B cell (primary cell): ENCODE measurements at regions not wholly inside any gene's neighbourhood (a gene's known extent, or its start where the extent isn't known, plus 50 kb on each side); places are given as distances from the start of the nearest gene placed in this dataset.

Source experiments
- ATAC-seq: fragments of 200-7000 bp; cut with Tn5 transposase; one replicate; pipeline ENCODE4 v1.10.0; 2021; ENCODE audit warnings: low read depth, mild to moderate bottlenecking, moderate number of reproducible peaks, moderate library complexity
- CTCF ChIA-PET: fragments of 350-600 bp; sonication (Branson Sonifier 250); formaldehyde crosslinking; loops from one replicate; lab custom pipeline; 2021; ENCODE audit warnings: antibody characterized with exemption, inconsistent platforms; lab: Charles Lee
- POLR2A ChIA-PET: fragments of 350-600 bp; sonication (Branson Sonifier 250); formaldehyde crosslinking; loops from one replicate; lab custom pipeline; 2021; ENCODE audit warnings: antibody characterized with exemption; lab: Charles Lee
- DNase-seq: peaks from one replicate; pipeline ENCODE4 v3.0.0; 2013
- H2AFZ ChIP-seq: 2 replicates; pipeline ENCODE4 v1.6.1; 2012; ENCODE audit warnings: mild to moderate bottlenecking, low read depth, low read length; ENCODE audit not compliant: insufficient read depth, poor library complexity, severe bottlenecking
- H3K27ac ChIP-seq, 2 donors: 1 replicate in 1 of 2; 2 replicates in 1 of 2; pipeline ENCODE4 v1.5.1; 2012 to 2013; ENCODE audit warnings: low read length in 2 of 2, mild to moderate bottlenecking in 2 of 2, moderate library complexity in 1 of 2
- H3K27me3 ChIP-seq, 4 experiments: fragments of 200-600 bp in 1 of 4; sonication (generic) in 1 of 4; replicated peaks in 1 of 4; 1 replicate in 2 of 4; 2 replicates in 2 of 4; pipeline versions ENCODE4 v1.6.1 to v1.7.0; 2013 to 2016; ENCODE audit warnings: low read length in 3 of 4, mild to moderate bottlenecking in 2 of 4, mixed read lengths in 1 of 4, moderate library complexity in 1 of 4; ENCODE audit not compliant: insufficient read depth in 4 of 4, control insufficient read depth in 3 of 4; ENCODE audit errors: control extremely low read depth in 1 of 4
- H3K36me3 ChIP-seq, 2 experiments: replicated peaks in 1 of 2; 1 replicate in 1 of 2; 2 replicates in 1 of 2; pipeline versions ENCODE4 v1.6.1 to v1.7.1; 2013; ENCODE audit warnings: low read length in 1 of 2; ENCODE audit not compliant: insufficient read depth in 2 of 2, control insufficient read depth in 1 of 2; ENCODE audit errors: control extremely low read depth in 1 of 2, extremely low read depth in 1 of 2
- H3K4me1 ChIP-seq, 2 donors: fragments of 200-600 bp in 1 of 2; sonication (generic) in 1 of 2; 1 replicate in 1 of 2; 2 replicates in 1 of 2; pipeline versions ENCODE4 v1.5.1 to v1.6.1; 2013 to 2017; ENCODE audit warnings: low read length in 2 of 2; ENCODE audit not compliant: control insufficient read depth in 2 of 2, insufficient read depth in 2 of 2
- H3K4me2 ChIP-seq: replicated peaks from 2 replicates; pipeline ENCODE3; 2012; ENCODE audit warnings: mild to moderate bottlenecking, low read depth, low read length; ENCODE audit not compliant: poor library complexity, severe bottlenecking
- H3K4me3 ChIP-seq, 5 experiments: fragments of 200-600 bp in 1 of 5; sonication (generic) in 1 of 5; 1 replicate in 3 of 5; 2 replicates in 2 of 5; pipeline versions ENCODE4 v1.5.1 to v1.7.0; 2011 to 2016; ENCODE audit warnings: low read length in 4 of 5, mild to moderate bottlenecking in 4 of 5, low read depth in 2 of 5, control low read depth in 1 of 5, moderate library complexity in 1 of 5; ENCODE audit not compliant: insufficient read depth in 1 of 5; ENCODE audit errors: control extremely low read depth in 1 of 5, extremely low read depth in 1 of 5
- H3K79me2 ChIP-seq: fragments of 200-600 bp; sonication (generic); one replicate; pipeline ENCODE4 v1.6.0; 2016; ENCODE audit warnings: low read length; ENCODE audit not compliant: control insufficient read depth, insufficient read depth
- H3K9ac ChIP-seq: fragments of 200-600 bp; sonication (generic); 2 replicates; pipeline ENCODE4 v1.6.1; 2017; ENCODE audit warnings: mild to moderate bottlenecking, low read length, moderate library complexity
- H3K9me3 ChIP-seq, 3 donors: one replicate each; pipeline versions ENCODE4 v1.6.1 to v1.7.1; 2013; ENCODE audit warnings: low read length in 2 of 3; ENCODE audit not compliant: control insufficient read depth in 2 of 3, insufficient read depth in 1 of 3; ENCODE audit errors: control extremely low read depth in 1 of 3
- H4K20me1 ChIP-seq: 2 replicates; pipeline ENCODE4 v1.6.0; 2012; ENCODE audit warnings: mild to moderate bottlenecking, low read length; ENCODE audit not compliant: insufficient read depth, control insufficient read depth, poor library complexity, severe bottlenecking
- H3K27ac Mint-ChIP-seq: one replicate; pipeline ENCODE4 v1.8.0; 2021; ENCODE audit warnings: mixed read lengths
- H3K27me3 Mint-ChIP-seq: one replicate; pipeline ENCODE4 v1.8.0; 2021; ENCODE audit warnings: mixed read lengths
- H3K4me1 Mint-ChIP-seq: one replicate; pipeline ENCODE4 v1.8.0; 2021; ENCODE audit warnings: mixed read lengths
- H3K4me3 Mint-ChIP-seq: one replicate; pipeline ENCODE4 v1.8.0; 2021; ENCODE audit warnings: mixed read lengths
- H3K9me3 Mint-ChIP-seq: one replicate; pipeline ENCODE4 v1.8.0; 2022; ENCODE audit warnings: mixed read lengths; ENCODE audit not compliant: insufficient read depth
- EZH2 ChIP-seq: IDR thresholded peaks from 2 replicates; pipeline ENCODE4 v1.6.1; 2012; ENCODE audit warnings: borderline replicate concordance, low read depth, mild to moderate bottlenecking, moderate library complexity, low read length; ENCODE audit not compliant: insufficient read depth, poor library complexity, severe bottlenecking
- WGBS: methylation state at CpG from one replicate; pipeline ENCODE4 v1.1.5; 2013; ENCODE audit warnings: missing lambda C conversion rate; ENCODE audit not compliant: insufficient coverage; 5-methylcytosine and 5-hydroxymethylcytosine counted together
- intact Hi-C: fragments of 100-400 bp; cut with micrococcal nuclease; formaldehyde crosslinking; loops from one replicate; pipeline ENCODE4 v1.10.0; 2022
- TF ChIP-seq, protein P1 (sequence below): fragments of 200-600 bp; IDR thresholded peaks from one replicate; pipeline ENCODE4 v1.8.0; 2022; ENCODE audit warnings: antibody characterized with exemption, mild to moderate bottlenecking

DNA sequence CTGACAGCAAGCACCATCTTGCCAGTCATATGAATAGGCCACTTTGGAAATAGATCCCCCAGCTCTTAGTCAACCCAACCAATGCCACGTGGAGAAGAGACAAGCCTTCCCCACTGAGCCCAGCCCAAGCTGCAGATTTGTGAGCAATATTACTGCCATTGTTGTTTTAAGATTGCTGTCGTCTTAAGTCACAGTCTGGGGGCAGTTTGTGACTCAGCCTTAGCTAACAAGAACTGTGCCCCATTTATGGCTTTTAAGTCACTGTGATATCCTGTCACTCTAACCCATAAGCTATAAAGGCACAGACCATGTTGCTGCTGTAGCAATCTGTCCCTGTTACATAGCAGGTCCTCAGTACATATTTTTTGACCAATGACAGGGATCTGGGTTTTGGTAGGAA lies 464.2 kb downstream of the MED13L start:
- DNase-seq (no peak), ATAC-seq (no peak)
- no peak overlapping the region for H3K4me2 ChIP-seq
- H3K9me3 Mint-ChIP-seq: peaks cover 2% of the 10 kb centered on the region
- no peak overlapping the region for H3K27ac Mint-ChIP-seq
- no peaks in the 10 kb centered on the region for H3K4me1 ChIP-seq
- intact Hi-C loops: no loop called here
- no peak overlapping the region for H3K4me3 ChIP-seq
- H3K4me3 Mint-ChIP-seq: no peak overlapping the region
- no peak overlapping the region for H2AFZ ChIP-seq
- ChIA-PET CTCF (no interaction called here), POLR2A (no interaction called here)
- H3K4me1 Mint-ChIP-seq: no peaks in the 10 kb centered on the region
- H3K79me2 ChIP-seq: no peaks in the 10 kb centered on the region
- no peak overlapping the region for H3K27ac ChIP-seq
- H4K20me1 ChIP-seq: no peaks in the 10 kb centered on the region
- H3K36me3 ChIP-seq: no peaks in the 10 kb centered on the region
- no peak overlapping the region for H3K9ac ChIP-seq
- 92% methylated on average over 2 of the region's 2 CpGs for WGBS
- TF ChIP-seq, protein P1, sequence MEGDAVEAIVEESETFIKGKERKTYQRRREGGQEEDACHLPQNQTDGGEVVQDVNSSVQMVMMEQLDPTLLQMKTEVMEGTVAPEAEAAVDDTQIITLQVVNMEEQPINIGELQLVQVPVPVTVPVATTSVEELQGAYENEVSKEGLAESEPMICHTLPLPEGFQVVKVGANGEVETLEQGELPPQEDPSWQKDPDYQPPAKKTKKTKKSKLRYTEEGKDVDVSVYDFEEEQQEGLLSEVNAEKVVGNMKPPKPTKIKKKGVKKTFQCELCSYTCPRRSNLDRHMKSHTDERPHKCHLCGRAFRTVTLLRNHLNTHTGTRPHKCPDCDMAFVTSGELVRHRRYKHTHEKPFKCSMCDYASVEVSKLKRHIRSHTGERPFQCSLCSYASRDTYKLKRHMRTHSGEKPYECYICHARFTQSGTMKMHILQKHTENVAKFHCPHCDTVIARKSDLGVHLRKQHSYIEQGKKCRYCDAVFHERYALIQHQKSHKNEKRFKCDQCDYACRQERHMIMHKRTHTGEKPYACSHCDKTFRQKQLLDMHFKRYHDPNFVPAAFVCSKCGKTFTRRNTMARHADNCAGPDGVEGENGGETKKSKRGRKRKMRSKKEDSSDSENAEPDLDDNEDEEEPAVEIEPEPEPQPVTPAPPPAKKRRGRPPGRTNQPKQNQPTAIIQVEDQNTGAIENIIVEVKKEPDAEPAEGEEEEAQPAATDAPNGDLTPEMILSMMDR: no peak
- no peak for TF ChIP-seq EZH2
- no peaks in the 10 kb centered on the region for H3K27me3 ChIP-seq
- H3K9me3 ChIP-seq: peaks cover 0 to 4% (median 0%) of the 10 kb centered on the region in 3 donors
- H3K27me3 Mint-ChIP-seq: peaks cover 22% of the 10 kb centered on the region

DNA sequence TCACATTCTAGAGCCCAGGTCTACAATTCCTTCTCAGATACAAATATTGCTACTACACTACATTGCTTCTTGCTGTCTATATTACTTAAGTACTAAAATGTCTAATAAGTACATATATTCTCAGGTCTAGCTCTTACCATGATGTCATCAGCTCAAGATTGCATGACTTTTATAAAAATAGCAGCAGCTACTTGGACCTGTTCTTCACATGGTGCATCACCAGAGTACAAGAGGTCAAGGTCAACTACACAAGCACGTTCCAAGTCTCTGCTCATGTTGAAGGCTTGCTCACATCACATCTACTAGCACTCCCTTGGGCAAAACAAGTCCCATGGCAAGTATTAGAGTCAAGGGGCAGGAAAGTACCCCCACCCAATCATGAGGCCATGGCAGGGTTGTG lies 465.6 kb downstream of the MED13L start:
- CTCF ChIA-PET: no interaction called here
- Histone ChIP-seq H2AFZ (no peak overlapping the region), H3K9ac (no peak overlapping the region), H4K20me1 (no peaks in the 10 kb centered on the region), H3K27me3 (no peaks in the 10 kb centered on the region), H3K79me2 (no peaks in the 10 kb centered on the region), H3K4me3 (no peak overlapping the region), H3K9me3 (peaks cover 0 to 4% (median 0%) of the 10 kb centered on the region in 3 donors), H3K4me2 (no peak overlapping the region), H3K27ac (no peak overlapping the region), H3K36me3 (no peaks in the 10 kb centered on the region), H3K4me1 (no peaks in the 10 kb centered on the region)
- DNase-seq: no peak
- intact Hi-C loops: no loop called here
- no peaks in the 10 kb centered on the region for H3K4me1 Mint-ChIP-seq
- H3K9me3 Mint-ChIP-seq: peaks cover 2% of the 10 kb centered on the region
- no CpG with 5 or more reads among the region's 1 CpG for WGBS
- H3K27me3 Mint-ChIP-seq: peaks cover 26% of the 10 kb centered on the region
- ATAC-seq: no peak
- TF ChIP-seq EZH2: no peak
- TF ChIP-seq, protein P1: no peak
- H3K4me3 Mint-ChIP-seq: no peak overlapping the region
- H3K27ac Mint-ChIP-seq: no peak overlapping the region
- POLR2A ChIA-PET: no interaction called here
